ENCODE measurements at regions not wholly inside any gene's neighbourhood (a gene's known extent, or its start where the extent isn't known, plus 50 kb on each side); places are given as distances from the start of the nearest gene placed in this dataset.
A peak's percentile ranks its signal among the peaks of the same experiment; 100 is the strongest.

DNA sequence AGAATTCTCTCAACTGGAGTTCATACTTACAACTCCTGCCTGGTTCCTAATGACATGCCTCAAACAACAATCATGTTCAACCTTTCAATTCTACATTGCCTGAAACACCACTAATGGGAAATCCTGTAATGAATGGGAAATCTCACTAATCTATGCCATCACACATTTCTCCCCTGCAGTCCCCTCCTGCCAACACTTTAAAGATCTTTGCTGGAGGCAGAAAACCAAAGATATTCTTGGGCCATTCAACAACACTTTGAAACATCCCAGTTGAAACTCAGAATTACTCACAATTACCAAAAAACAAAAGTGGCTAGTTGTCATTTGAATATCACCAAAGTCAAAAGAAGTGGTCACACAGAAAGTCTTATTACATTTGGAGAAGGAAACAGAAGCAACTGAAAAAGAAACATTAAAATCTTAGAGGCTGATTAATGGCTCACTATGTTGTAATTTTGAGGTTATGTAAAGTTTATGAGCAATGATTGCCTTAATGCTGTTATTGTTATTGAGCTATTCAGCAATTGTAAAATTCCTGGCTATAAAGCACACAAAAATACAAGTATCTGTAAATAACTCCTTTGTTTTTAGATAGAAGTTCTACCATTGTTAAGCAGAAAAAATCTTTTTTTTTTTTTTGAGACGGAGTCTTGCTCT is 313.4 kb upstream of the SLC30A5 start:
- DNase-seq, result no peak
- intact Hi-C loops (cut with micrococcal nuclease), result no loop called here
- no peak for ATAC-seq

DNA sequence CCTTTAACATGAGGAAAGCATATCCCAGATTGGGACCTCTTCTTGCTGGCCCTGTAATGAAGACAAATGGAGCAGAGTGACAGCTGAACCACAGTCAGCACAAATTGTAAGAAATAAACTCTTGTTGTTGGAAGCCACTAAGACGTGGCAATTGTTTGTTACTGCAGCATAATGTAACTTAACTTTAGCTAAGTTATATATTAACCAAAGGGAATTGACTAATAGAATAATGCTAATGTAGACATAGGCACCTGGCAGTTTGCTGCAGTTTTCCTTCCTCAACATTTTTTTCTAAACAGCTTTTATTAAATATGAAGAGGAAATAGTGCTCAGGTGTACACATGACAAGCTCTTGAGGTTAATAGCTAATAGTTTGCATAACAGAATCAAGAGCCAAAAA is 300.7 kb upstream of the SLC30A5 start:
- DNase-seq, result no peak
- ATAC-seq, result no peak
- intact Hi-C loops (cut with micrococcal nuclease), result no loop called here

DNA sequence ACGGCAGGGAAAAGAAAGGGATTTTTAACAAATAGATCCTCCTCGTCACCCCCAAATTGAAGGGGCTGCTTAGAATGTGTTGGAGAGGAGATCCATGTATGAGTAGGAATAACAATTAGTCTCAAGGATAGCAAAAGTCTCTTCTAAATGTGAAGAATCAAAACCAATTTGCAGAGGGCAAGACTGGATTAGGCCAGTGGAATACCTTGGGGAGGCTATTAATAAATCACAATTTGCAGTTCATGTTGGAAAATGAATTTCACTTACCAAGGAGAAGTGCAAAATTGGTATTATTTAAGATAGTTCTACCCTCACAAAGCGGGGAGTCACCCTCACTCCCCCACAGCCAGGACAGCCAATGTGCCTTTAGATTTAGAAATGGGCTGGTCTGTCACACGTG is 299.8 kb upstream of the SLC30A5 start:
- intact Hi-C loops (cut with micrococcal nuclease), result no loop called here
- ATAC-seq (no peak), DNase-seq (no peak)

DNA sequence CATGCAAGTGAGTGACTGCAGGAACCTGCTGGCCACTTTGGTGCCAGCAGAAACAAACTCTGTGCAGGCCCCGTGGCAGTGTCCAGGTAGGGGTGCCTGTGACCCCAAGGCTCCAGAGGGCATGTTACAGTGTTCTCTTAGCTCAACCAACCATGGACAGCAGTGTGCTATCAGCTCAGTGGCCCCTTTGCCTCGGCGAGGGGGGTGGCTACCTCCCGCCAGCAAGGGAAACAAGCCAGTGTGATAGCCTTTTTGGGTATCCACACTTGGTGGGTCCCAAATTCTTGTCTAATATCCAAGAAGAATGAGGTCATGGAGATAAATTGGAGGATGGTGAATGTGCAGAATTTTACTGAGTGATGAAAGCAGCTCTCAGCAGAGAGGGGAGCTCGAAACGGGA is 298.6 kb upstream of the SLC30A5 start:
- DNase-seq, result peak; percentile 30
- intact Hi-C loops (cut with micrococcal nuclease), result no loop called here
- peak; percentile 93 for ATAC-seq

DNA sequence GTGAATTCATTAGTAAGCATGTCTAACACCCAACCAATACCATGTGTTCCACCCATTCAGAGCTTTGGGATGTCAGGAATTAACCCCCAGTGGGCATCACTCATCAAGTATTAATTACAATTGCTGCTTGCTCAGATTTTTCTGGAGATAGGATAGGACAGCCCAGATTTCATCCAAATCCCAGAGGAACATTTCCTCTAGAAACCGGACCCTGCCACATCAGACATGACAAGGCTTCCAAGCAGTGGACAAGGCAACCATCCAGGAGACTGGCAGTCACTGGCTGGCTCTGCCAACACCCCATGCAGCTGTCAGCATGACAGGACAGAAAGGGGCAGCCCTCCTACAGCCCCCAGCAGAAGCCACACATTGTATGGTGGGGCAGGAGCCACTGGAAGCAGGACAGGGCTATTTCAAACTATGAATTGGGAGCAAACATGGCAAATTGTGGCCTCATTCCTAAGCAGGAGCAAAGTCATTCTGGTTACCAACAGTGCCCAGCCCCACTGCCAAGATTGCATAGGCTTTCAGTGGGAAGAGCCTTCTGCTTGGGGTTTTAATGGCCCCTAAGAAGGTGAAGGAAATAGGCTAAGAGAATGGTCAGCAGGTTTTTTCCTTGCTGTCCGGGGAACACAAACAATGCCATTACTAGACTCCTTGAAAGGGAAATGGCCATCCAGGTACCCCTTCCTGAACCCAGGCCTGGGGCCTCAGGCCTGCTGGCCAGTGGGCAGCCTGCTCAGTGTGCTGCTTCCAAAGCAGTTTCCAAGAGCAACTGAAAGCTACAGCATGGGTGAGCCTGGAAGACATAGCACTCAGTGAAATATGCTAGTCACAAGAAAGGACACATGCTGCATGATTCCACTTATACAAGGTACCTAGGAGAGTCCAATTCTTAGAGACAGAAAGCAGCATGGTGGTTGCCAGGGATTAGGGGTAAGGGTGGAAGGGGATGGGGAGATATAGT is 294.7 kb upstream of the SLC30A5 start:
- no peak for DNase-seq
- intact Hi-C loops (cut with micrococcal nuclease), result no loop called here
- no peak for ATAC-seq

DNA sequence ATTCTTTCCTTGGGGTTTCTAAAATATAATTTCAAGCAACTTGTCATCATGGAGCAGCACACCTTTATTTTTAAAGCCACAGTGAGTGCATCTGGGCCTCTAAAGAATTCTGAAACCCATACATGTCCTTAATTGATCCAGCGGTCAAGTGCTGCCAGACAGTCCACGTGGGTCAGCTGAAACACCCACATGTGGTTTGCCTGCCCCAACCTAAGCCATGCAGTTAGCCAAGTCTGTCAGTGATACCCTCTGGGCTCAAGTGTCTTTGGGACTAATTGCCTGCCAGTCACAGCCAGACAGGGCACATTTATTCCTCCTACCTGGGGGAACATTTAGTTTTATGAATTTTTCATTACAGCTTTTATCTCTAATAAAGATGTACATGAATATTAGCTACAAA is 291.4 kb upstream of the SLC30A5 start:
- peak; percentile 26 for DNase-seq
- no peak for ATAC-seq
- intact Hi-C loops (cut with micrococcal nuclease), result no loop called here

DNA sequence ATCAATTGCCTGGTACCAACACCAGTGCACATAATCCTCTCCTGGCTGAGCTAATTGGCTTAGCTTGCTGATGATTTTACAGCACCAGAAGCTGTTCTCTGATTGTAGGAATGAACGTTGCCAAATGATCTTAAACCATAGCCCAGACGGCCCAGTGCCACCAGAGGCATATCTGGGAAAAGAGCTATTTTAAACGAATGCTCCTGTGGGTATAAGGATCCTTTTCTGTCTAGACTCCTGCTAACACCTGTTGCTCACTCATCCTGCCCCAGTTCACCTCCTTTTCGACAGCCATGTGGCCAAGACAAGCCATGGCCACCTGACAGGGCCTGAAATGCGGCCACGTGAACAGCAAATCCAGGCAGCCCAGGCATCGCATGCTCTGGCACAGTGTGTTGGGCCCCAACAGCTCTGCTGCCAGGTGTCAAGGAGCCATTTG is 289.9 kb upstream of the SLC30A5 start:
- ATAC-seq, result peak; percentile 86
- DNase-seq, result peak; percentile 34
- intact Hi-C loops (cut with micrococcal nuclease), result no loop called here

DNA sequence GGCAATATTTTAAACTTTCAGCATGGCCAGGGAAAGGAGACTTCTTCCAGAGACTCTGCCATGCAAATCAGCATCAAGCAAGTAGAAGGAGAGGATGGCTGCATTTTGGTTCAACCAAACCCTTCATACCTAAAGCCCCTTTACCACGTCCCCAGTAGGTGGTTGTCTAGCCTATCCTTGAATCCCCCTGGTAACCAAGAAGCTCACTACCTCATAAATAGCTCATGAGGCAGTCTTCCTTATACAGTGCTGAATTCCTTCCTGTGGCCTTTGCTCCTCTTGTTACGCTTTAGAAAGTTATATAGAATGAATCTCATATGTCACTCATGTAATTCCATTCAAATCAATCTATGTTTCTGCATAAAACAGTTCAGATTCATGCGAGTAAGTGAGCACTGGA is 289.5 kb upstream of the SLC30A5 start:
- ATAC-seq, result no peak
- DNase-seq, result no peak
- intact Hi-C loops (cut with micrococcal nuclease), result no loop called here

DNA sequence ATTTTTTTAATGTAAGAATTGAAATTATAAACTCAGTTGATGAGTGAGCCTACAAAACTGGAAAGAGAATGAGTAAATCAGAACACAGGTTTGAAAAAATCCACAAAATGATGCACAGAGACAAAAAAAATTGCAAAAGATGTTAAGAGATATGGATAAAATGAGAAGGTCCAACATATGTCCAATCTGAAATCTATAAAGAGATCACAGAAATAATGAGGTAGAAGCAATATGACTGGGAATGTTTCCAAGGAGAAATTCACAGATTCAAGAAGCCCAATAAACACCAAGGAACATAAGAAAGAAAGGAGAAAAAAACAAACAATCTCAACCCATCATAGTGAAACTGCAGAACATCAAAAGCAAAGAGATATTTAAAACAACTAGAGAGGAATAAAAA is 288.4 kb upstream of the SLC30A5 start:
- ATAC-seq (no peak), DNase-seq (no peak)
- intact Hi-C loops (cut with micrococcal nuclease), result no loop called here

DNA sequence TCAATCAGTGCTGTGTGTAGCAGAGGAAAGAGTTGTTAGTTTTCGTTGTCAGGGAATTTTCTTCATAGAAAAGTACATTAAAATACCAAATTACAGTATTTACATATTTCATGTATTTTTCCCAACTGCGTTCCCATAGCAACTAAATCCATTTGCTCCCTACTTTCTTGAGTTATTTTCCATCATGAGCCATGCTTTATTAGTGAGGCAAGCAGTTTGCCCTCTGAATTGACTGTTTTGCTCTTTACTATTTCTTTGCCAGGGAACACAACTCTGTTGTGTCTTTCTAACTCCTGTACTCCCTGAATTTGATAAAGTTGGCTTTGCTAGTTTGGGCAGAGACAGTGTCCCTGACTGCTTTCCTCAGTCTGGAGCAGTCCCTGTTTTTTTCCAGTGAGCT is 276.2 kb upstream of the SLC30A5 start:
- no peak for DNase-seq
- ATAC-seq, result no peak
- intact Hi-C loops (cut with micrococcal nuclease), result no loop called here

DNA sequence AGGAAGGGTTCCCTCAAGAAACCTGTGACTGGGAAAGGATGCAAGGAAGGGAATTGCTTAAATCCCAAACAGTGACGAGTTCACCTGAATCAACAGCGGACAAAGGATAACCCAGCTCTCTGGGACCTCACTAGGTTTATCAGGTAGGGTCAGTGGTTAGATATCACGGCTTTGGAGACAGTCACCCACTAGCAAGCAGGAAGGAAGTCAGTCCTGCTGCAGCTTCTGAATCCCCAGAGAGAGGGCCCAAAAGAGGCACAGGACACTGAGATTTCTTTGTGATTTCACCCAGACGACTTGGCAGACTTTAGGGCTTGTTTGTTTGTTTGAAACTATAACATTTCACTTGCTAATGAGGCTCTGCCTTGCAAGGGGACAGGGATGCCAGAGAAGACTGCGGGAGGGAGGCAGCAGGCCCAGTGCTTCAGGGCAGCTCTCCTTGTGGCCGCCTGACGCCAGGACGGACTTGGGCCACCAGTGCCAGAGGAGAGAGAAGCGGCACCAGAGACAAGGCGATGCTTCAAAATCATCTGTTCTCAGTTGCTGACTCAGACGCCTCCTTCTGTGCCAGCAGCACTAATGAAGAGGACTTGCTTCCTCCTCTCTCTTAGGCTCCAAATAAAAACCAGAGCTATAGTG is 275.6 kb upstream of the SLC30A5 start:
- intact Hi-C loops (cut with micrococcal nuclease), result no loop called here
- no peak for ATAC-seq
- no peak for DNase-seq

DNA sequence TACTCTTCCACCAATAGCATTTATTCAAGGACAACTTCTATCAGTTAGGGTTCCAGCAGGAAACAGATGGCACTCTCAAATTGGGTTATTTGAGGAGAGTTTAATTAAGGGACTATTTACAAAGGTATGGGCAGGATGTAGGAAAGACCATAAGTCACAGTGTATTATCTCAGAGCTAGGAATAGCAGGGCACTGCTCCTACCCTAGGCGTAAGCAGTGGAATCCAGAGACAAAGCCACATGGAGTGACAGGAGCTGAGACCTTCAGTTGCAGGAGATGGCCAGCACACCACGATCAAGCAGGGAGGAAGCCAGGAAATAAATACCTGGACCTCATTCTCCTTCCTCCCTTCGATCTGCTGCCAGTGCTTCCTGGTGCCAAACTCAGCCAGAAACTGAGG is 274.9 kb upstream of the SLC30A5 start:
- intact Hi-C loops (cut with micrococcal nuclease), result no loop called here

DNA sequence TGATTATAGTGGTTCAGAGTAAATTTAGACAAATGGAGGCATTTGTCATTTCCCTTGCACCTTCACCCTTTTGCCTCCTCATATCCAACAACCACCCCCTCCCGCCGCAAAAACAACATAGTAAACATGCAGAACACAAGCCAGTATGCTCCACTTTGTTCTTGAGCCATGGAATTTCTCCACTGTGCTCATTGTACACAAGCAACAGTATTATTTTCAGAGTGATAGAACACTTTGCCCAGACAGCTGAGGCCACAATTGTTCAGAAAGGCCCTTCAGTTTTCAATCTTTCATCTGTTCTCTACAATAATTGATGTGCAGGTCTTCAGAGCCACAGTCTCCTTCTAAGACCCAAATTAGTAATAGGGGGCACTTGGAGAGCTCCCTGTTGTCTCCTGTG is 272.8 kb upstream of the SLC30A5 start:
- intact Hi-C loops (cut with micrococcal nuclease), result no loop called here
- ATAC-seq (no peak), DNase-seq (no peak)

More for the DNA sequence above, 274.9 kb upstream of the SLC30A5 start:
- DNase-seq, result no peak
- ATAC-seq, result no peak

DNA sequence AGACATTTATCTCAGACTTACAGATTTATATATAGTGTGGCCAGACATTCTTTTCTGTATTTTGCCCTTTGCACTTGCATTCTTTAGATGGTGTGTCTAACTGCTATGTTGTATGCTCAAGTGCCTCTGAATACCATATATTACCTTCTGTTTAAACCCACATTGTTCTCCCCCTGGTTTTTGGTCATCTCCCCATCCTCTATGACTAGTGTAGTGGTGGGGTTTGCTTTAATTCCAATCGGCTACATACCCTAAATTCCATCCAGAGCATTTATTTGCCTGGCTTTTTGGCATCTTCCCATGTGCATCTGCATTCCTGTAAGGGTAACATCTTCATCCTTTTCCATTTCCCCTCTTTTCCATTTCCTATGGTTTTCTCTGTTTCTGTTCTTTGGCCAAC is 271.0 kb upstream of the SLC30A5 start:
- ATAC-seq (no peak), DNase-seq (no peak)
- intact Hi-C loops (cut with micrococcal nuclease), result no loop called here

DNA sequence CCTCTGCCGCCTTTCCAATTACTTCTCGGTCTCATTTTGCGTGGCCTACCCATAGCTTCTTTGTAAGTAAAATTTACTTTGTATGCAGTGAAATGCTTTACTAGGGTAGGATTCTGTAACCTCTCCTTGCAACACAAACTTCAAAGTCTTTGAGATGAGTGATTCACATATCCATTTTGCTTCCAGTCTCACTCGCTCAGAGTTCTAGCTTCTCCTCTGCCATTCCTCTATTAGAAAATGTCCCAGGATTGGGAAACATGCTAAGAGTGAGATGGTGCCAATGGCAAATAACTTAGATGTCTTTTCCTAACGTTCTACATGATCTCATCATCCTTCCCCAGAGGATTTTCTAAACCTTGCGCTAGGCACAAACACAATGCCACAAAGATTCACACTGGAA is 270.5 kb upstream of the SLC30A5 start:
- no peak for ATAC-seq
- intact Hi-C loops (cut with micrococcal nuclease), result no loop called here
- no peak for DNase-seq

DNA sequence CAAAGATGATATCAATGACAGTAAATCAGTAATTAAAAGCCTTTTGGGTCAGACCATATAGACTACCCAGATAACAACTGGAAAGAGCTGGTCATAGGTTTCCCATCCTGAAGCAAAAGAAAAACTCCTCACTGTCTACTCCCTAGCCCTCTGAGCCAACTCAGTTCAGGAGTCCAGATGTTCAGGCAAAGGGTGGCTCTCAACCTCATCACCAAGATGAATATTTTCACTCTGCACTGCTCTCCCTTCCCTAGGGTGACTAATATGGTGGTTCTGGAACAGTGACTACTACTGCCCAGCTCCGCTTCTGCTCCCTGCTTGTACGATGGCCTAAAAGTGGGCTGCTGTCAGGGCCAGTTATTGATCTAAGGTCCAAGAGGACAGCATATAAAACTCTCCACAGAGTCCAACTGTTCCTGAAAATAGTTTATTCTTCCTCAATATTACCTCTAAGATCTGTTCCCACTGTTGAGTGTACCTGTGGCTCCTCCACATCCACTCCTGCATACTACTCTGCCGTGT is 263.4 kb upstream of the SLC30A5 start:
- ATAC-seq (no peak), DNase-seq (no peak)
- intact Hi-C loops (cut with micrococcal nuclease), result no loop called here

DNA sequence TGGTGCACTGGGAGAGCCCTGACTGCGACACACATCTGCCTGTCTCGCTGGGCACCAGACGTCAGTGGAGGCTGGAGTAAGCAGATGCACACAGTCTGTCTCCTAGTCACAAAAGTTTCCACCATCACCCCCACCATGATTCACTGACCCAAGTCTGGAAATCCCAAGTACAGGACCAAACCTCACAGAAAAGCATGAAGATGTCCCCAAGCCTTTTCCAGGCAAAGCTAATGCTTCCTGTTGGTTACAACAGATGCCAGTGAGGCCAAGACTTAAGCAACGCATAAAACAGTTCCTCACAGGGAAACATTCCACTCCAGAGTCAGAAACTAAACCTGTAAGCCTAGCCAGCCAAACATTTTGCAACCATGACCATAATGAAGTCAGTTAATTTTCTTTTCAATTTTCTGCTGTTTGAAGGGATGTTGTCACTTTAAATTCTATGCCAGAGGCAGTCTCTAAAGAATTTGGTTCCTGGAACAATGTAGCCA is 259.3 kb upstream of the SLC30A5 start:
- intact Hi-C loops (cut with micrococcal nuclease), result no loop called here
- ATAC-seq (peak; percentile 50), DNase-seq (no peak)

DNA sequence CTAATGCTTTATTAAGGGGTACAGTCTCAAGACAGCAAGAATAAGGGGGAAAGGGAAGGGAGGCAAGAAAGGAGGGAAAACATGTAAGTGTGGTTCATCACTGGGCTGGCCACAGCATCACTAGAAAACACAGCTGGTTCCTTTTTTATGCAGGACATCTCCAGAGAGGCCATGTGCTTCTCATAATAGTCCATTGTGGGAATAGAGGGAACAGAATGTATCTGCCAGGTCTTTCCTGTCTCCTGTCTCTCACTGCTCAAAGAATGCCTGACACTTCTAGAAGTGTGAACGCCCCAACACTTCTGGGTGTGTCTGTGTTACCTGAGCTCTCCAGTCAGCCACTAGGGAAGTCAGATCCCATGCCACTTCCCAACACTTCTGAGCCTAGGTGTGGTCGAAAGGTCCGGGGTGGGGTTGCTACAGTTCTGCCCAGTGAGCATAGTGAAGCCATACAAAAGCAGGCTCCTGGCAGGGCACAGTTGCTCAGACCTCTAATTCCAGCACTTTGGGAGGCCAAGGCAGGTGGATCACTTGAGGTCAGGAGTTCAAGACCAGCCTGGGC is 255.6 kb upstream of the SLC30A5 start:
- no peak for DNase-seq
- ATAC-seq, result no peak
- intact Hi-C loops (cut with micrococcal nuclease), result no loop called here

DNA sequence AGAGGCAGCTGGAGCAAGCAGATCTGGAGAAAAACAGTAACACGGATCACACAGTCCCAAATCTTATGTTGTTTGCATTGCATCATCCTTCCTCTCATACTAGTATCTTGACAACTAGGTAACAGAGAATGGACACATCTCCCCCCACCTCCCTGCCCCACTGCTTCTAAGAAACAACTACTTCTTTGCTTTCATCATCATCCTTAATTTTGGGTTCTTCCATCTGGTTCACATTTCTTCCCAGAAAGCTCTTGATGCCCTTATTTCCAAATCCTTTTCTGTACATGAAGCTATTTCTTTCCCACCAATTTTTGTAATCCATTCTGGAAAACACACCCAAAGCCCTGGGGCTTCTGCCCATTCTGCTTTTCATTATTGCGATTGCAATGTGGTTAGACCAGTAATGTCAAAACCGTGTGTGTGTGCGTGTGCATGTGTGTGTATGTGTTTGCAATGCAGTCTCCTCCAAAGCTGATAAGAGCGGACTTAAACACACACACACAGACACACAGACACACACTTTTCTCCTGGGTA is 254.7 kb upstream of the SLC30A5 start:
- no peak for DNase-seq
- intact Hi-C loops (cut with micrococcal nuclease), result no loop called here
- ATAC-seq, result no peak
